HG02943 (cell line): ENCODE measurements at regions not wholly inside any gene's neighbourhood (a gene's known extent, or its start where the extent isn't known, plus 50 kb on each side); places are given as distances from the start of the nearest gene placed in this dataset.

Experiments
- ATAC-seq: cut with Tn5 transposase; IDR thresholded peaks from one replicate; pipeline ENCODE4 v1.9.1; 2021; ENCODE audit warnings: mild to moderate bottlenecking, low read depth, moderate library complexity; ENCODE audit not compliant: unreplicated experiment

DNA sequence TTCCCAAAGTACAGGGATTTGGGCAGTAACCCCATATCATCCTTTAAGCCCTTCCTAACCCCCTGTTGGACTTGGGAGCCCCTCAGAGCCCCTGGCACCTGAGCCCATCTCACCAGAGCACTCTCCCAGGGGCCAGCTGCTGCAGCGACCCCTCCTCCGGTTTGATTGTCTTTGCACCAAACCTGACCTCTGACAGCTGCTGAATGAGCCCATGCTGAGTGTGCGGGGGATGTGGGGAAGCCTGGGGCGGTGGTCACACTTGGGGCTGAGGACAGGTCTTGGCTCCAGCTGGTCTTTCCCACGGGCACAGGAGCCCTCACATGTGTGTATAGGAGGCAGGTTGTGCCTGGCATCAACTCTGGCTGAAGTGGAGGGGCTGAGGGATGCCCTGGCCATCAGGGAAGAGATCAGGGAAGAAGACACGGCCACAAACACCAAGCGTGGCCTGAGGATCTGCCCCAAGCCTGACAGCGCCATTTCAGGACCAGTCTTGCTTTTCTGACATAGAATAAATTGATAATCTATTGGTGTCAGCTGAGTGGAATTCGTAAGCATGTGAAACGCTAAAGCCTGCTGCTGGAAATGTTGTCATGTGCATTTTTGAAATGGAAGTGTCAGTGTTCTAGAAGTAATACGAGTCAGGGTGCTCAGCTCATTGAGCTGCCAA lies 102.4 kb downstream of the ACKR3 start:
- no peak for ATAC-seq

DNA sequence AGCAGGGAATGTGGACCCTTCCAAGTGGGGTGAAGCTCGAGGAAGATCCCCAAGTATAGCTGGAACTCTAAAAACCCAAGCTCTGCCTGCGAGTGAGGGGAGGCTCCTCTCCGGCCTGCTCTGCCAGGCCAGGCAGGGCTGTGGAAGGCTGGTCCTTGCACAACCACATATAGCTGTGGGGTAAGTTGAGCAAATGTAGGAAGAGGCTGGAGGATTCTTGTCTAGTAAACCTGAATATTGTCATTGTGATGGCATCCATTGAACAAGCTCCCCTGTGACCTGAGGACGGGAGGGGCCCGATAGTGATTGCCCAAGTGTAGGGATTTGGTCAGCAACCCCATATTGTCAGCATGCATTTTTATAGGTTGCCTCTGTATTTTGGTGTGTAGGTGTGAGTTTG lies 103.0 kb downstream of the ACKR3 start:
- no peak for ATAC-seq

DNA sequence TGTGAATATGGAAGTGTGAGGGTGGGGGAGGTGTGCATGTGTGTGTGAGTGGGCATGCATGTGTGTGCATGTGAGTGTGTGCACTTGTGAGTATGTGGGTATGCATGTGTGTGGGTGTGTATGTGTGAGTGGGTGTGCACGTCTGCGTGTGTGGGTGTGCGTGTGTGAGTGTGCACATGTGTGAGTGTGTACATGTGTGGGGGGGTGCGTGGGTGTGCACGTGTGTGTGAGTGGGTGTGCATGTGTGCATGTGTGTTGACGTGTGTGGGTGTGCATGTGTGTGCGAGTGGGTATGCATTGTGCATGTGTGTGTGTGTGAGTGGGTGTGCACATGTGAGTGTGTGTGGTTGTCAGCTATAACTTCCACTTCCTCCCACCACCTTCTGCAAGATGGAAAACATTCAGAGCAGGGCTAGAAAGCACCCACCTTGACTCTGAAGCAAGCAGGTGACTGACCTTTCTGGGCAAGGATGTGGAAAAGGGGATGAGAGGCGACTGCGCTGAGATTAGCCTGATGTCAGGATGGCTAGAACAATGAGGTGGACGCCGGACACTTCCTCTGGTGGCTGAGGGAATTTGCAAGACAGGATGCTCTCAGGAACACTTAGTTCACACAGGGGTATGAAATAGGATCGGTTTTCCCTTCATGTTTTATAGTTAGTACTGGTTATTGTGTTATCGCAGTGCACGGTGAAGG lies 103.6 kb downstream of the ACKR3 start:
- ATAC-seq = no peak

DNA sequence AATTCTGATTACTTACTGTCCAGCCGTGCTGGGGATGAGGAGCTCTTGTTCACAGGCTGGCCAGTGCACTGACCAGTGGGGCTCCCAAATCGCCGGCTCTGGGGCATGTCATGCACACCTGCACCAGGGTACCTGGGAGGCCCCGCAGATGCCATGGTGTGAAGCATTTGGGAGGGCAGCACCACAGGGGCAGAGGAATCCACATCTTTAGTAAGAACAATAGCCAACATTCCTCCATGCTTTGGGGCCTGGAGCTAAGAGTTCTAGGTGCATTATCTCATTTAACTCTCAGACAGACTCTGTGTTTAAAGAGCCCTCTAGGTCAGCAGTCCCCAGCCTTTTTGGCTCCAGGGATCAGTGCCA lies 104.2 kb downstream of the ACKR3 start:
- ATAC-seq = no peak

DNA sequence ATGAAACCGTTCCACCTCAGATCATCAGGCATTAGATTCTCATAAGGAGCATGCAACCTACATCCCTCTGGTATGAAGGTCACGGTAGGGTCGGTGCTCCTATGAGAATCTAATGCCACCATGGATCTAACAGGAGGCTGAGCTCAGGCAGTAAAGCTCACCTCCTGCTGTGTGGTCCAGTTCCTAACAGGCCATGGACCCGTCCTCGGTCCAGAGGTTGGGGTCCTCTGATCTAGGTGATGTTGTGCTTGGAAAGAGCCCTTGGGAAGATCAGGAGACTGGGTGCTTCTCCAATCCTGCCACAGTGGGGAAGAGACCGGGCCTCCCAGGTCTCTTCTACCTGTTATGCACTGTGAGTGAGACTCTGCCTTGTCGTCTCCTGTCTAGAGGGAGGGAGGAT lies 104.6 kb downstream of the ACKR3 start:
- ATAC-seq = no peak

DNA sequence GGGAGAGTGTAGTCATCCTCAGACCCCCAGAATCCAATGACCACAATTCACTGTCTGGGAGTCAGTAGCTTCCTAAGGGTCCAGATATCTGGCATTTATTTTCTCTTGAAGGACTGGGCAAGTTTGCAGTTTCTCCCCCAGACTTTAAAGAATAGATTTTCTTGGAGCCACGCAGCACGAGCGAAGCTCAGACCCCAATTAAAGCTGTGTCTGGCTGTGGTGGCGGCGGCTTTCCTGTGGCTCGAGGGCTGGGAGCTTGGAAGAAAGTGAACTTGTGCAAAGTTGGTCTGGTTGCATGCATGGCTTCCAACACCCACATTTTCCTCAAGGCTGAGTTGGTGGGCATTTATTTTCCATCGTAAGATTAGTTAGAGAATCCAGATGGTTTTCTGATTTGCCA lies 105.0 kb downstream of the ACKR3 start:
- no peak for ATAC-seq

DNA sequence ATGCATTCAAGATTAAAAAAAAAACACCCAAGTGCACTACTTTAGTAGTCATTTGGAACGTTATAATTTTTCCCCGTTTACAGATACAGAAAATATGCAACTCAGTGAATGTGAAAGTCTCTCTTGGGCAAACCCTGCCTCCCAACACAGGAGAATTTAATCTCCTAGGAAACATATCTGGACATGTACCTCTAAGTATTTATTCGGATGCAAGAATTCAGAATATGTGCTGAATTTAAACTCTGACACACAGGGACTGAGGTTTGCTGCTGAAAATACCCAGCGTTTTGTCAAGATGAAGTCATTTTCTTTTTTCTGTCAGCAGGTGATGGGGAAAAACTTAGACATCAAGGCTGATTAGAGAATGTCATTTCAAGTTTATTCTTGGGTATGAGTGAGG lies 105.4 kb downstream of the ACKR3 start:
- ATAC-seq = no peak

DNA sequence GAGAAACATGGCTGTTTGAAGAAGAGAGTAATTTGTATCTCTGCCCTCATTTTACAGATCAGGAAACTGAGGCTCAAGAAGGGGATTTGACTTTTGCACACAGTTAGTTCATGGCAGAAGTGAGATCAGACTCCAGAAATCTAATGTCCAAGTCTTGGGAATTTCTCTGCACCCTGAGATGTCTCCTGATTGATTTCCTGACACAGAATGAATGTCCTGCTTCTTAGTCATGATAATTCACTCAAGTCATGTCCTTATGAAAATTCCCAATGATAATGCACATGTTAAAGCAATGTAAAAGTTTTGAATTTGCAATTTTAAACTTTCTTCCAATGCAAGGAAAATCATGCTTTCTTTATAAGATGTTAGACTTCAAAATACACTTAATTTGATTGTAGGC lies 105.9 kb downstream of the ACKR3 start:
- ATAC-seq = no peak

DNA sequence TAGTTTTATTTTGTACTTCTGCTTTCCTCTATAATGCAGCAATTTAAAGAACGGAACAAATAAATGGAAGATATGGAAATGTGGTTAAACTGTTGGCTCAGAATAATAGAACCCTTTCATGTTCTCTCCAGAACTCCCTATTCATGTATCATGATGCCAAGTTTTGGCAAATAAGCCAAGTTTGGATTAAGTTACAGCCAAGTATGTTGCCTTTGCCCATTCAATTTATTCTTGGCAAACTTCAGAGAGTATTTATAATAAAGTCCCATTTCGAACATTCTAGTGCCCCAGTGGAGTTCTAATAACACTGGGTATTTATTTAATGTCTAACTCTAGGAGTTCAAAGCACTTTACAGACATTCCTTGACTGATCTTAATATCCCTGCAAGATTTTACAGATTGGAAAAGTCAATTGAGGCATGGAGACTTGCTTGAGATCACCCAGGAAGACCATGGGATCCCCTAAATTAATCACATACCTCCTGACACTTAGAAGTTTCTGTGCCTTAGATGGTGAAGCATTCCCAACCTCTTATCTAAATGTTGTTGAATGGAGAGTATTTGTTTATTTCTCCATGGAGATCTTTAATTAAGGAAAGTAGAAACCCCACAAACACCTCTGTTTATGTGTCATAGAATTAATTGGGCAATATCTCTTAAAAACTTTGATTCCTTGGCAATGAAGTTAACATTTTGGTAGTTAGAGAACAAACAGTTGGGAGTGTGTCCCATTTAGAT lies 106.7 kb downstream of the ACKR3 start:
- ATAC-seq = no peak

DNA sequence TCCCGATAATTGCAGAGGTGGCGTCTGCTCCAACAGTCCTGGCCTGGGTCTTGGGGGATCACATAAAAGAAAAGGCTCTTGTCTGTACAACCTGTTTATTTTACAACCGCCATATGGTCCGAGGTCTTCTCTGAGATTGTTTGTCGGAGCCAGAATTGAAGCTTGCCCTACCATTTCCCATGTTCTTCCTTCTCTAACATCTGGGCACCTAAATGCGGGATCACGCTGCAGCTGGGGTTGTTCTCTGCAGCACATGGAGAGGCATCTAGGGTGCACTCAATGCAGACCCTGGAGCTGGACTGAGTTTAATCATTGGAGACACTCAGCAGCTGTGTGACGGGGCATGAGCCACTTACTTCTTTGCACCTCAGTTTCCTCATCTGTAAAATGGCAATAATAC lies 107.7 kb downstream of the ACKR3 start:
- ATAC-seq = no peak

DNA sequence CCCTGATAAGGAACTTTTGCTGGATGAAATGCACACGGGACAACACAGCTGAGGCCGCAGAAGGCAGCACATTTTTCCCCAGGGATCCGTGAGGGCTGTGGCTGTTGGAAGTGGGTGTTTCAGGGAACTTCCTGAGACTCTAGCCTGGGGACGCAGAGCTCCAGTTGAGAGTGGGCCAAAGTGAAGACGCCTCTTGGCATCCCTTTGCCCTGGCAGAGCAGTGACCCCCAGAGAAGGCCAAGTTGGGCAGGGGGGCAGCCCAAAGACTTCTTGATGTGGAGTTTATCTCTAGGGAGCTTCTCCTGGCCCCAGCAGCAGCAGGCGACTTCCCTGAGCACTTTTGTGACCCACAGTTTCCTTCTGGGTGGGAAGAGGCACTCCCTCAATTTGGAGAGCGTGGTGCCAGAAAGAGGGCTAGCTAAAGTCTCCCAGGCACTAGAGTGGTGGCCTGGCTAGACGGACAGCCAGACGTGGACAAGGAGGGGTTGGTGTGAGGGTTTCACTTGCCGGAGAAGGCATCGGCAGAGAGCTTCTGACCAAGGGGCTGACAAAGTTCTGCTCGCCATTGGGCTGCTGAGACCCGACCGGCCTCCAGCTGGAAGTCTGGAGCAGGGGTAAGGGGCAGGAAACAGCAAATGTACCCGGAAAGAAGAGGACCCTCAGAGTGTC lies 108.8 kb downstream of the ACKR3 start:
- ATAC-seq = no peak

DNA sequence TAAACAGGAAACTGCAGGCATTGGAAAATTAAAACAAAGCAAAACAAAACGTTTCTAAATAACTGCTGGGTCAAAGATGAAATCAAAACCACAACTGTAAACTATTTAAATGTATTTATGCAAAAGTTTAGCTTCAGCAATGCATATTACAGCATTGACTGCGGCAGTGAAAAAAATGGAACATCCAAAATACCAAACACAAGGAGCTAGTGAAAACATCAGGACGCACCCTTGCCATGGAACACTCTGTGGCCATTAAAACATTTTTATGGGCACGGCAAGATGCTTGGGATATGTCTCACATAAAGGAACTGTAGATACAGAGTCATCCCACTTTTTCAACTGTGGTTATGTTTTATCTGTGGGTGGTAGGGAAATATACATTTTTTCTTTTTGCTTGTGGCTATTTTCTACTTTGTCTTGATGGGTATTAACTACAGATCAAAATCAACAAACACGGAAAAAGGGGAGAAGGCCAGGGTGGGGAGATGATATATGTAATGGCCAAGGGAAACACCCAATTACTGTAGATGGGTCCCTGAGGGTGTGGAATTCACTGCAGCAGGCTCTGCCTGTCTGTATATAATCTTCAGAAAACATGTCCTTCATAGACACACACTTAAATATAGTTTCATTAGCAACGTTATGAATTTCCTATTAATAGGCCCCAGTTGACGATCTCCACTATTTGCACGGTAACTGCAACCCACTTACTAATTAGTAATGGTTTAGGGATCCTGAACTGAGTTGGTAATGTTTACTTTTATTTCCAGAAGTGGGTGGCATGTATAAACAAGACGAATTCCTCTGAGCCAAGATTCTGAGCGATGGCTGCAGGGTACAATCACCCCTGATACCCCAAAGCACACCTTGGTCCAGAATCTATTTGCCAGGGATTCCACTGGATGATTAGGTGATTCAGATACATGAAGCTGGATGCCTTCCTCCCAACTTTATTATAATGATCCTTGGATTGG lies 110.5 kb downstream of the ACKR3 start:
- ATAC-seq = no peak

DNA sequence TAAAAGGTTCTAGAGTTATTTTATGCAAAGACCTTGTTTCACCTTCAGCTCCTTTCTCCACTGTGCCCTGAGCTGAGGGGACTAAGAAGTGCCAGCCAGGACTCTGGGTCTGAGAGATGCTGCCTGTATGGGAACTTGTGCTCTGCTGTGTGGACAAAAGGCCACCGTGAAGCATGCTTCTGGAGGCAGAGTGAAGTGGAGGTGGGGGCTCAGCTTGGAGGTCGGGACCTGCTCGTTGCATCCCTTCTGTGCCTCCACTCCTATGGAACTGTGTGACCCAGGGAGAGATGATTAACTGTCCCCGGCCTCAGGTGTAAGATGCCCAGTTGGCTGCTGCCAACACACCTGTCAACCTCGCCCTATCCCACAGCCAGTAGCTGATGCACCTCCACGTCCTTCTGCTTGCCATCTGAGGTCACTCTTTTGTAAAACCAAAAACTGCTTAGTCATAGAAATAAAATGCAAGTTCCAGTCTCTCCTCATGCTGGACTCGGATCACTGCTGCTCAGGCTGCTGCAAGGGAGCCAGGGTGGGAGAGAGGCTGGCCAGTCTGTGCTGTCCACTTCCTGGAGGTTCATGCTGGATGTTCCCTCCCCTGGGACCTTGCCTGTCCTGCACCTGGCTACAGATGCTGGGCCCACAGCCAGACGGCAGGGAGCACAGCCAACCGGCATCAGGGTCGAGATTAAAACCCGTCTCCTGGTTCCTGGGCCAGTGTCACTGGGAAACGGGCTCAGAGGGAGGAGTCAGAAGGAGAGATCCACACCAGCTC lies 113.2 kb downstream of the ACKR3 start:
- ATAC-seq = no peak

DNA sequence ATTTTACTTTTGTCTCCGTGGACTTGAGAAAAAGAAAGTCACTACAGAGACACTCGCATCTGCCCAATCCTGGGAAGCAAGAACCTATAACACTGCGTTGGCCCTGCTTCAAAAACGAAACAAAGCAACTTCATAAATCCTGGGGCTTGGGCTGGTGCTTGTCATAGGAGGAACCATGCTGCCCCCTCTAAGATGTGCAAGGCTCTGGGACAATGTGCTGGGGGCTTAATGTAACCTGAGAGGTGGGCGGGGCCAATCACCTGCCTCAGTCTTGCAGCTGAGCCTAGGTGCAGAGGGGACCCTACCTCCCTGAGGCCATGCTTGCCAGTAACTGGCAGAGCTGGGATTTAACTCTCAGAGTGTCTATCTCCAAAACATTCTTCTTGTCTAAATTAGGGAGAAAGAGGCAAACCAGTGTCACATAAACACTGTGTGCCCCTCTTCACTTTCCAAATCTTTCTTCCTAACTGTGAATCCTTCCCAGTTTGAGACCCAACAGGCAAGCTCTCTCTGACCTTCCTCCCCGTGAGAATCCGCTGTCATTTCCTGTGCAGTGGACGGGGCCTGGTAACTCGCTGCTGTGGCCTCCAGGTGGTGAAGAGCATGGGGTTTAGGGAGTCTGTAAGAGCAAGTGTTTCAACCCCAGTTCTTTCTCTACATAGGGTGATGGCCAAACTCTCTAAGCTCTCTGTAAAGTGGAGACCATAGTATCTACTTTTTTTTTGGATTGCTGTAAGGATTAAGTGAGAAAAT lies 115.1 kb downstream of the ACKR3 start:
- no peak for ATAC-seq

DNA sequence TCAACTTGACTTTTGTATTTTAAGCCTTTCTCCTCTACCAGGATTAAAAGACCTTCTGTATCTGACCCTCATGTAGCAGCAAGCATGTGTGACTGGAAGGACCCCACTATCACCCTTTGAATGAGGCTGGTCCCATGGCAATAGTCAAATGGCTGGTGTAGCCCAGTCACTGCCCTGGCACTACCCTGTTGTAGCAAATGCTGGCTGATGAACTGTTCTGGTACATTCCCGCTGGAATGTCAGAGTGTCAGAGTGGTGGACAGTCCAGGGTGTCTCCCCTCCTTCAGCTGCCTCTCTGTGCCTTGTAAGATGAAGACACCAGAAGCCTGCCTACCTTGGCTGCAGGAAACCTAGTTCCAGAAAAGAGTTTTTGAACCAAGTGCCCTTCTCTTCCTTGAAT lies 115.7 kb downstream of the ACKR3 start:
- ATAC-seq = no peak

DNA sequence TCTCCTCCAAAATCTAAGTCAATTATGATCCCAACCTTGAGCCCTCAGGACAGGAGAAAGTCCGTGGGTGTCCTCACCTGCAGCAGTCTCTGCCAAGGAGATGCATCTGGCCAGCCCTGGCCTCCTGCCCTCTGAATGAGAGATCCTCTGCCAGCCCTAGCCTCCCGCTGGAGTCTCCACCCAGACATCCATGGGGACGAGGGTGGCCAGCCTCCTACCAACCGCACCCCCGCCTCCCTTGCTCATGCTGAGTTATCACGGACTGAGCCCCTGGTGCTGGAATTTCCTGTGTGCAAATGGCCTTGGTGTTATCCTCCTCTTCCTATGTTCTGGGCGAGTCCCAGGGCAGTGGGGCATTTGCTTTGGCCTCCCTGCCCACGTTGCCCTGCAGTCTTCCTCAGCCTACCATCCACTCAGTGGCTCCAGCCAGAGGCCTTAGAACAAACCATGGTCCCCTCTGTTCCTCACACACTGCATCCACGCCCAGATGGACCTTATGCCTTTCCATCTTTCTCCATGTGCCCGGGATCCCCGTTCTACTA lies 116.4 kb downstream of the ACKR3 start:
- no peak for ATAC-seq

DNA sequence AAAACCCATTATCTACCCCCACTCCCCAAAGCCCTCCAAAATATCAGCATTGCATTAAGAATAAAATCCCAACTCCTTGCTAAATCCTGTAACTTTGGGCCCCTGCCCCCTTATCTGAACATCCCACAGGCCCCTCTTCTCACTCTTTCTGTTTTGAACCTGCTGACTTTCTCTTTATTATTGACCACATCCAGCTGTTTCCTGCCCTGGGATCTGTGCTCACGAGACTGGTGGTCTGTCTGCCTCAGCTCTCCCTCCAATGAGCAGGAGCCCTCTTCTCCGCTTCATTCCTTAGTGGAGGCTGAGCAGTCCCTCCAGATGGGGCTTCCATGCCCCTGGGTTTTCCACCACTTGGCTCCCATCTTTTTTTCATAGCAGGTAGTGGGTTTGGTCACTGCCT lies 116.9 kb downstream of the ACKR3 start:
- no peak for ATAC-seq

DNA sequence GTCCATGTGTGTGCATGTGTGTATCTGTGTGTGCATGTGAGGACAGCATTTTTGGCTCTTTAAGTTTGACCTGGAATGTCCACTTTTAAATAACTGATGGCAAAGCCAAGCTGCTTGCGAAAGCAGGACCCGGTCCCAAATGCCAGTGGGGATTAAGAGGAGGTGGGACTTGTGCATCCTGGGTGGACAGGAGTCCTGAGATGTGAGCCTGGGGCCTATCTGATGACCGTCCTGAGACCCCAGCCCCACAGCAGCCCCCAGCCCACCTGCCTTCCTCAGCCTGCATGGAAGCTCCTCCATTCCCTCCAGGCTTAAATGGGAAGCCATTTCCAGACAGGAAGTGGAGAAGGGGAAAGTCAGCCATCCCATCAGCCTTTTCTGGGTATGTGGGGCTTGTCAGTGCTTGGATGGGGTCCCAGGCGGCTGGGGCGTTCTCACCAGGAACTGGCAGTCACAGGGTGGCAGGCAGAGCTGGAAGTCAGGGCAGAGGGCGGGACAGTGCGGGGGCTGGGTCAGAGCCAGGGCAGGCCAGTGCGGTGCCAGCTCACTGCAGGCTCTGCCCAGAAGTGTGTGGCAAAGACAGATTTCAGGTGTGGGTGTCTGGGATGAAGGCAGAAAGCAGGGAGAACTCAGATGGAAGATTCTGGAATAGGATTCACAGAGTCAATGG lies 117.8 kb downstream of the ACKR3 start:
- ATAC-seq = no peak
